NB4 (cell line): ENCODE measurements at regions not wholly inside any gene's neighbourhood (a gene's known extent, or its start where the extent isn't known, plus 50 kb on each side); places are given as distances from the start of the nearest gene placed in this dataset.

Source experiments
- DNase-seq: peaks from one replicate; pipeline ENCODE4 v3.0.0; 2010; ENCODE audit warnings: low read depth
- H3K4me3 ChIP-seq: one replicate; pipeline ENCODE4 v1.5.1; 2011; ENCODE audit warnings: mild to moderate bottlenecking, low read depth, low read length, moderate library complexity
- CTCF ChIP-seq: IDR thresholded peaks from one replicate; pipeline ENCODE4 v1.5.1; 2012; ENCODE audit warnings: low read depth, low read length
- MAX ChIP-seq: IDR thresholded peaks from 2 replicates; pipeline ENCODE4 v1.6.1; 2011; ENCODE audit warnings: low read depth, low read length
- MYC ChIP-seq: IDR thresholded peaks from 2 replicates; pipeline ENCODE4 v1.6.1; 2011; ENCODE audit warnings: low read depth, low read length
- POLR2A ChIP-seq: IDR thresholded peaks from 2 replicates; pipeline ENCODE4 v1.6.1; 2011; ENCODE audit warnings: mild to moderate bottlenecking; ENCODE audit not compliant: insufficient read length; ENCODE audit errors: extremely low read depth

GRCh38 chr4:123876671-123877101 is 480.1 kb downstream of the SPRY1 start:
- no peak for DNase-seq
- TF ChIP-seq POLR2A (no peak), MAX (no peak)
- H3K4me3 ChIP-seq, result no peak overlapping the region

- TF ChIP-seq MYC (no peak), POLR2A (no peak), CTCF (no peak), MAX (no peak)
- no peak for DNase-seq
- H3K4me3 ChIP-seq, result no peak overlapping the region
These were observed 481.0 kb downstream of the SPRY1 start for GRCh38 chr4:123877551-123877950.

GRCh38 chr4:123878976-123879375 is 482.4 kb downstream of the SPRY1 start:
- no peak for DNase-seq
- no peak overlapping the region for H3K4me3 ChIP-seq
- TF ChIP-seq POLR2A (no peak), CTCF (no peak), MAX (no peak), MYC (no peak)

- no peak for TF ChIP-seq CTCF
- no peak overlapping the region for H3K4me3 ChIP-seq
- DNase-seq, result no peak
These were observed 484.0 kb downstream of the SPRY1 start for GRCh38 chr4:123880631-123881030.

GRCh38 chr4:123884922-123885321 is 488.3 kb downstream of the SPRY1 start:
- H3K4me3 ChIP-seq, result no peak overlapping the region
- no peak for DNase-seq
- no peak for TF ChIP-seq MYC

GRCh38 chr4:123889507-123889906 is 492.9 kb downstream of the SPRY1 start:
- no peak overlapping the region for H3K4me3 ChIP-seq
- DNase-seq, result no peak
- no peak for TF ChIP-seq CTCF
- no peak for TF ChIP-seq MAX
- no peak for TF ChIP-seq POLR2A
- TF ChIP-seq MYC, result no peak

GRCh38 chr4:123890889-123891288 is 494.3 kb downstream of the SPRY1 start:
- DNase-seq, result no peak
- no peak for TF ChIP-seq MYC
- no peak for TF ChIP-seq POLR2A
- no peak for TF ChIP-seq CTCF
- no peak for TF ChIP-seq MAX
- H3K4me3 ChIP-seq, result no peak overlapping the region
